NT2/D1 (cell line): ENCODE measurements at regions not wholly inside any gene's neighbourhood (a gene's known extent, or its start where the extent isn't known, plus 50 kb on each side); places are given as distances from the start of the nearest gene placed in this dataset.

Source experiments
- DNase-seq: peaks from one replicate; pipeline ENCODE4 v3.0.0-alpha.2; 2011; ENCODE audit warnings: low read depth, low spot score
- H3K27me3 ChIP-seq: 2 replicates; pipeline ENCODE4 v1.6.0; 2011; ENCODE audit warnings: mild to moderate bottlenecking; ENCODE audit not compliant: insufficient read length, insufficient read depth
- H3K36me3 ChIP-seq: 2 replicates; pipeline ENCODE4 v1.6.1; 2011; ENCODE audit warnings: mild to moderate bottlenecking, low read length, mixed read lengths; ENCODE audit not compliant: insufficient read depth, insufficient read length
- H3K4me1 ChIP-seq: 2 replicates; pipeline ENCODE4 v1.5.1; 2011; ENCODE audit not compliant: insufficient read depth, insufficient read length
- H3K4me3 ChIP-seq: 2 replicates; pipeline ENCODE4 v1.5.1; 2011; ENCODE audit warnings: low read depth; ENCODE audit not compliant: insufficient read length
- H3K9ac ChIP-seq: 2 replicates; pipeline ENCODE4 v1.6.0; 2011; ENCODE audit warnings: low read depth; ENCODE audit not compliant: insufficient read length
- H3K9me3 ChIP-seq: 2 replicates; pipeline ENCODE4 v1.5.1; 2011; ENCODE audit warnings: mild to moderate bottlenecking, low read length; ENCODE audit not compliant: insufficient read depth
- SUZ12 ChIP-seq: IDR thresholded peaks from 2 replicates; pipeline ENCODE4 v1.6.1; 2011; ENCODE audit not compliant: insufficient read length, insufficient read depth; ENCODE audit errors: extremely low read depth
- YY1 ChIP-seq: IDR thresholded peaks from 2 replicates; pipeline ENCODE4 v1.6.1; 2011; ENCODE audit not compliant: insufficient read length, insufficient read depth
- ZNF274 ChIP-seq: IDR thresholded peaks from 2 replicates; pipeline ENCODE4 v1.6.1; 2011; ENCODE audit warnings: mild to moderate bottlenecking, low read depth, low read length

DNA sequence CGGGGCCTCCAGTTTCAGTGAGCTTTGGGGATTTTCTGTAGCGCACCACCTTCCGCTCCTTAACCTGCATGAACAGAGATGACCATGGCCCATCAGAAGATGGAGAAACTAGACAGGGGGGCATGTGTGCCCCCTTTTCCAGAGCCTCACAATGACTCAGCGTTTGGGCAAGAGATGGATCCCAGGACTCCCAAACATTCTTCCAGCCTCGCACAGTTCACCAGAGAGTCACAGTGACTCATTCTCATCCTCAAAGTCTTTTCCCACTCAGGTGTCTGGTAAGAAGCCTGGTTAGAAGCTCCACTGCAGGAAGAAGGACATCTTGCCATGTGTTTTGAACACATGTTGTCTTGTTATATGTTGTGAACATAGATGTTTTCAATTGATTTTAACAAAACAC is 76.2 kb upstream of the FRMD1 start:
- H3K4me1 ChIP-seq, result peaks cover 8% of the 10 kb centered on the region
- no peak for DNase-seq
- H3K9me3 ChIP-seq, result no peaks in the 10 kb centered on the region
- no peaks in the 10 kb centered on the region for H3K36me3 ChIP-seq
- no peak overlapping the region for H3K4me3 ChIP-seq
- no peak for TF ChIP-seq YY1
- no peak for TF ChIP-seq SUZ12
- no peak overlapping the region for H3K9ac ChIP-seq
- H3K27me3 ChIP-seq, result no peaks in the 10 kb centered on the region

DNA sequence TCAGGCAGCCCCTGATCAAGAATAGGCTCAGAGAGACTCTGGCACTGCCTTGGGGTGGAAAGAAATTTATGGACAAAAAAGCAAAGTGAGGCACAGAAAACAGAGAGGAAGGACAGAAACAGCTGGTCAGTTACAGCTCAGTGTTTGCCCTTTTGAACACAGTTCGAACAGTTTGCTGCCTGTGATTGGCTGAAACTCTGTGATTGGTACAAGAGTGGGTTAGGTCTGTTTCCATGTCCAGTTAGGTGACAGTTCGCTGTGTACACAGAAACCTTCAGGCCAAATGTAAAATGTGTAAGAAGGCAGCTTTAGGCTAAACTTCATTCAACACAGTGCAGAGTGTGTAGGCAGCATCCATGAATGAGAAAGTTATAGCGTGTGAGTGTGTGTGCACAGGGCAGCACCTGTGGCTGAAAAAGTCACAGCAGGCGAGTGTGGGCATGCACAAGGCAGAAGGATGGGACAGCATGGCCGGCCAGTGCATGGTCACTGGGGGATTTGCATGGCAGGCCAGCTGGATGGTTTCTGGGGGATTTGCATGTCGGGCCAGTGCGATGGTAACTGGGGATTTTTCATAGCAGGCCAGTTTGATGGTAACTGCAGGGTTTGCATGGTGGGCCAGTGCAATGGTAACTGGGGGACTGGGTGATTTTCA is 75.4 kb upstream of the FRMD1 start:
- DNase-seq, result no peak

GRCh38 chr6:168153553-168153952 is 74.5 kb upstream of the FRMD1 start:
- Histone ChIP-seq H3K27me3 (no peaks in the 10 kb centered on the region), H3K4me1 (peaks cover 8% of the 10 kb centered on the region), H3K4me3 (no peak overlapping the region), H3K9ac (no peak overlapping the region), H3K9me3 (no peaks in the 10 kb centered on the region), H3K36me3 (no peaks in the 10 kb centered on the region)
- TF ChIP-seq SUZ12 (no peak), YY1 (no peak), ZNF274 (no peak)
- no peak for DNase-seq

More for the DNA sequence above, 75.4 kb upstream of the FRMD1 start:
- H3K9me3 ChIP-seq, result no peaks in the 10 kb centered on the region
- TF ChIP-seq YY1 (no peak), ZNF274 (no peak)
- peaks cover 8% of the 10 kb centered on the region for H3K4me1 ChIP-seq
- no peaks in the 10 kb centered on the region for H3K27me3 ChIP-seq
- H3K9ac ChIP-seq, result no peak overlapping the region
- no peak overlapping the region for H3K4me3 ChIP-seq
- H3K36me3 ChIP-seq, result no peaks in the 10 kb centered on the region

GRCh38 chr6:168152980-168153379 is 74.0 kb upstream of the FRMD1 start:
- TF ChIP-seq YY1 (no peak), SUZ12 (no peak), ZNF274 (no peak)
- no peaks in the 10 kb centered on the region for H3K9me3 ChIP-seq
- H3K36me3 ChIP-seq, result no peaks in the 10 kb centered on the region
- H3K9ac ChIP-seq, result no peak overlapping the region
- H3K4me3 ChIP-seq, result no peak overlapping the region
- no peaks in the 10 kb centered on the region for H3K27me3 ChIP-seq
- peaks cover 8% of the 10 kb centered on the region for H3K4me1 ChIP-seq
- DNase-seq, result no peak

DNA sequence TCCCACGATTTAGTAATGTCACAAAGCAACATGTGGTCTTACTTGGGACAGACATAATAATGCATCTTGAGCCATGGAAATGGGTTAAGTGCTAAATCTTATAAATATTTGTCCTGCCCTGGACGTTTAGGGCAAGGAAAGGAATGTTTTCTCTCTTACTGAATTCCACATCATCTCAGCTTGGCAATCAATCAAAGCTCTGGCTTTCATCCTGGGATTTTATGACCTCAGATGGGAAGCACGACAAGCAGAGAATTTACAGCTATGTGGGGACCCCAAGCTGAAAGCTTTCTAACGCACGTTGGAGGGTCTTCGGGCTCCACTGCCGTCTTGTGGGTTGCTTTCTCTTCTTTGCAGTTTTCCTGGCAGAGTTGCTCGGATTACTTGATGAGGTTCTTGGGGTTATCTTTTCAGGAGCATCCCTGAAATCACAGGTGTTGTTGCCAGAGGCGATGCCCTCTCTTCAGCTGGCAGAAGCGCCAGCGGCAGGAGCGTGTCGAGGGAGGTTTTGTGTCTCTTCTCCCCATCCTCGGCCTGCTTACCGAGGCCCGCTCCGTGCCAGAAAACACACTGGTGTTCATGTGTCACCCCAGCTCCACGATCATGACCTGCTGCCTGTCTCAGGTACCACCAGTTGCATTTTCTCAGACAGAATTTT is 73.4 kb upstream of the FRMD1 start:
- TF ChIP-seq ZNF274 (no peak), YY1 (no peak), SUZ12 (no peak)
- Histone ChIP-seq H3K9ac (no peak overlapping the region), H3K4me3 (no peak overlapping the region), H3K36me3 (no peaks in the 10 kb centered on the region), H3K9me3 (no peaks in the 10 kb centered on the region), H3K4me1 (peaks cover 8% of the 10 kb centered on the region), H3K27me3 (no peaks in the 10 kb centered on the region)
- DNase-seq, result no peak

DNA sequence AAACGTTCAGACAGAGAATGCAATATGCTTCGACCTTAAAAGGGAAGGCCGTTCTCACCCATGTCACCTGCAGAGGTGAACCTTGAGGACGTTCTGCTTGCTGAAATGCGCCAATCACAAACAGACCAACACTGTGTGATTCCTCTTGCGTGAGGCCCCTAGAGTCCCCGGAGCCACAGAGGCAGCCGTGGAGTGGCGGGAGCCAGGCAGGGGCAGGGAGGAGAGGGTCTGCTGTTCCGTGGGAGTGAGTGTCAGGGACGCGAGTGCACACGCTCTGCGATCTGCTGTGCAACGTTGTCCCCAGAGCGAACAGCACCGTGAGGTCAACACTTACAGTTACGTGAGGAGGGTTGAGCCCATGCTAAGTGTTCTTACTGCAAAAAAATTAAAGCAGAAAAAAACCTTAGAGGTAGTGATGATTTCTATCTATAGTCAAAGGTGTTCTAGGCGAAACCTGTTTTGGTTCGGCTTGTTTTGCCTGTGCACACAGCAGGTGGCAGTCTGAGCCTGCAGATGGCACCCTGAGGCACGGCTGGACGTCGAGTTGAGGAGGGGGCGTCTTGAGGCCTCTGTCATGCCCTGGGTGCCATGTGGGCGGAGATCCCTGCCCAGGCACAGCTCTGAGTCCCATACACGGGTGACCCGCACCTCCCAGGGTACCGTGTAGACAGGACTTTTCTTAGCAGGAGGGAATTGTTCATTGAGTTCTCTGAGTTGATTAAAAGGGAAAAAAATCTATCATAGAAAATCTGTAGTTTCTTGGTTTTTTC is 71.7 kb upstream of the FRMD1 start:
- no peaks in the 10 kb centered on the region for H3K27me3 ChIP-seq
- H3K9ac ChIP-seq, result no peak overlapping the region
- no peak for TF ChIP-seq ZNF274
- TF ChIP-seq SUZ12, result no peak
- no peak for TF ChIP-seq YY1
- no peak overlapping the region for H3K4me3 ChIP-seq
- no peak for DNase-seq
- no peaks in the 10 kb centered on the region for H3K4me1 ChIP-seq
- H3K9me3 ChIP-seq, result no peaks in the 10 kb centered on the region
- H3K36me3 ChIP-seq, result no peaks in the 10 kb centered on the region

DNA sequence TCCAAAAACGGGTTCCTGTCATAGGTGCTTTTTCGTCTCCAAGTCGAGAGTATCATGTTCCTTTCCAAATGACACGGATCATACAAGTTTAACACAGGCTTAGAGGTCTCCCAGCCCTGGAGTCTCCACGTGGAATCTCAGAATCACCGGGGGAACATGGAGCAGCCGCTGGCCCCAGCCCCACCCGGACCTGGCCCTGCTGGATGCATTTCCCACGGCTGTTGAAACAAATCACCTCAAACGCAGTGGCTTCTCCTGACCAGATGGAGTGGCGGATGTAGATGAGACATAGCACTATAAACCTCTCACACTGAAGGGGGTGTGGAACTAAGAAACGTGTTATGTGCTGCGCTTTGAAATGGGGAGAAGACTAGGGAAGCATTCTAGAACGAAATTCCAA is 70.0 kb upstream of the FRMD1 start:
- DNase-seq, result no peak
- H3K36me3 ChIP-seq, result no peaks in the 10 kb centered on the region
- TF ChIP-seq SUZ12 (no peak), ZNF274 (no peak), YY1 (no peak)
- H3K4me3 ChIP-seq, result no peak overlapping the region
- no peaks in the 10 kb centered on the region for H3K4me1 ChIP-seq
- no peak overlapping the region for H3K9ac ChIP-seq
- H3K27me3 ChIP-seq, result no peaks in the 10 kb centered on the region
- H3K9me3 ChIP-seq, result no peaks in the 10 kb centered on the region
